NCI-H748 (cell line): ENCODE measurements at regions not wholly inside any gene's neighbourhood (a gene's known extent, or its start where the extent isn't known, plus 50 kb on each side); places are given as distances from the start of the nearest gene placed in this dataset.
"Not testable (repeated sequence)": the region's sequence is repeated elsewhere in the genome, so short reads cannot be mapped to it uniquely, and the experiment has no call there.

ENCODE experiments used
- DNase-seq: peaks from one replicate; lab custom pipeline; 2025; ENCODE audit not compliant: unreplicated experiment; lab: John Stamatoyannopoulos, UW

GRCh38 chr12:127144770-127145169, 1122.2 kb upstream of the TMEM132C start:
- no peak for DNase-seq

GRCh38 chr12:127145241-127145928, 1121.6 kb upstream of the TMEM132C start:
- no peak for DNase-seq

GRCh38 chr12:127145929-127146789, 1120.8 kb upstream of the TMEM132C start:
- DNase-seq, result no peak

- DNase-seq, result no peak
Measured at GRCh38 chr12:127146991-127147718, 1119.8 kb upstream of the TMEM132C start.

GRCh38 chr12:127147724-127148123, 1119.2 kb upstream of the TMEM132C start:
- no peak for DNase-seq

GRCh38 chr12:127148318-127148717, 1118.7 kb upstream of the TMEM132C start:
- no peak for DNase-seq

GRCh38 chr12:127149226-127149964, 1117.6 kb upstream of the TMEM132C start:
- DNase-seq, result no peak

- no peak for DNase-seq
Measured at GRCh38 chr12:127150028-127150427, 1116.9 kb upstream of the TMEM132C start.

- DNase-seq, result no peak
Measured at GRCh38 chr12:127150479-127150878, 1116.5 kb upstream of the TMEM132C start.

GRCh38 chr12:127150956-127151355, 1116.0 kb upstream of the TMEM132C start:
- no peak for DNase-seq

- no peak for DNase-seq
Measured at GRCh38 chr12:127153996-127154395, 1113.0 kb upstream of the TMEM132C start.

GRCh38 chr12:127154830-127155229, 1112.1 kb upstream of the TMEM132C start:
- not testable (repeated sequence) for DNase-seq

- not testable (repeated sequence) for DNase-seq
Measured at GRCh38 chr12:127155935-127156619, 1110.9 kb upstream of the TMEM132C start.

GRCh38 chr12:127157501-127158366, 1109.2 kb upstream of the TMEM132C start:
- DNase-seq, result not testable (repeated sequence)

GRCh38 chr12:127158385-127159061, 1108.4 kb upstream of the TMEM132C start:
- no peak for DNase-seq

- no peak for DNase-seq
Measured at GRCh38 chr12:127161466-127161865, 1105.5 kb upstream of the TMEM132C start.

- DNase-seq, result no peak
Measured at GRCh38 chr12:127162307-127162706, 1104.7 kb upstream of the TMEM132C start.

- DNase-seq, result no peak
Measured at GRCh38 chr12:127162902-127163301, 1104.1 kb upstream of the TMEM132C start.
